GM12892 (cell line): ENCODE measurements at regions not wholly inside any gene's neighbourhood (a gene's known extent, or its start where the extent isn't known, plus 50 kb on each side); places are given as distances from the start of the nearest gene placed in this dataset.

Source experiments
- POLR2A ChIP-seq: IDR thresholded peaks from 2 replicates; pipeline ENCODE4 v1.6.1; 2011; ENCODE audit warnings: low read depth, low read length, control low read depth
- TAF1 ChIP-seq: IDR thresholded peaks from 2 replicates; pipeline ENCODE4 v1.6.1; 2011; ENCODE audit warnings: low read depth, mild to moderate bottlenecking, control low read depth, low read length, borderline replicate concordance

GRCh38 chr6:90356012-90356421 lies 59.4 kb upstream of the BACH2 start:
- TF ChIP-seq TAF1 (no peak), POLR2A (no peak)
